Left kidney (tissue), 1 donor: ENCODE measurements at regions not wholly inside any gene's neighbourhood (a gene's known extent, or its start where the extent isn't known, plus 50 kb on each side); places are given as distances from the start of the nearest gene placed in this dataset.
"Not testable (repeated sequence)": the region's sequence is repeated elsewhere in the genome, so short reads cannot be mapped to it uniquely, and the experiment has no call there.

Experiments
- DNase-seq: peaks from one replicate; pipeline ENCODE4 v3.0.0-alpha.2; 2013

DNA sequence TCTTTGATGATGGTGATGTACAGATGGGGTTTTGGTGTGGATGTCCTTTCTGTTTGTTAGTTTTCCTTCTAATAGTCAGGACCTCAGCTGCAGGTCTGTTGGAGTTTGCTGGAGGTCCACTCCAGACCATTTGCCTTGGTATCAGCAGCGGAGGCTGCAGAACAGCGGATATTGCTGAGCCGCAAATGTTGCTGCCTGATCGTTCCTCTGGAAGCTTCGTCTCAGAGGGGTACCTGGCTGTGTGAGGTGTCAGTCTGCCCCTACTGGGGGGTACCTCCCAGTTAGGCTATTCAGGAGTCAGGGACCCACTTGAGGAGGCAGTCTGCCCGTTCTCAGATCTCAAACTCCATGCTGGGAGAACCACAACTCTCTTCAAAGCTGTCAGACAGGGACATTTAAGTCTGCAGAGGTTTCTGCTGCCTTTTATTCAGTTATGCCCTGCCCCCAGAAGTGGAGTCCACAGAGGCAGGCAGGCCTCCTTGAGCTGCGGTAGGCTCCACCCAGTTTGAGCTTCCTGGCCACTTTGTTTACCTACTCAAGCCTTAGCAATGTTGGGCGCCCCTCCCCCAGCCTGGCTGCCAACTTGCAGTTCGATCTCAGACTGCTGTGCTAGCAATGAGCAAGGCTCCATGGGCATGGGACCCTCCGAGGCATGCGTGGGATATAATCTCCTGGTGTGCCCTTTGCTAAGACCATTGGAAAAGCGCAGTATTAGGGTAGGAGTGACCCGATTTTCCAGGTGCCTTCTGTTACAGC, 264.5 kb downstream of the MATN1 start:
- not testable (repeated sequence) for DNase-seq

DNA sequence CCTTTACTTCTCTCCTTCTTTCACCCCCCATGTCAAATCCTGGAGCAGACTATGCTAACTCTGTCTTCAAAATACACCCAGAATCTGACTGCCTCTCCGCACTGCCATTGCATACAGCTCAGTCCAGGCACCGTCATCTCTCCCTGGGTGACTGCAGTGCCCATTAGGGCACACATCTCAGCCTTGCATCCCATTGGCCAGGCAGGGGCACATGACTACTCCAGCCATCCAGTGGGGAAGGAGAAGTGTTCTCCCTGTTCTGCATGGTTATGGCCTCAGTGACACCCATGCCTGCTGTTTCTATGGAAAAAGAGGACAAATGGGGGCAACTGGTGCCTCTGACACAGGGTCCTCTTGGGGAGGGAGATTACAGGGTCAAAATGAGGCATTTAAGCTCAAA, 270.5 kb downstream of the MATN1 start:
- DNase-seq, result no peak

DNA sequence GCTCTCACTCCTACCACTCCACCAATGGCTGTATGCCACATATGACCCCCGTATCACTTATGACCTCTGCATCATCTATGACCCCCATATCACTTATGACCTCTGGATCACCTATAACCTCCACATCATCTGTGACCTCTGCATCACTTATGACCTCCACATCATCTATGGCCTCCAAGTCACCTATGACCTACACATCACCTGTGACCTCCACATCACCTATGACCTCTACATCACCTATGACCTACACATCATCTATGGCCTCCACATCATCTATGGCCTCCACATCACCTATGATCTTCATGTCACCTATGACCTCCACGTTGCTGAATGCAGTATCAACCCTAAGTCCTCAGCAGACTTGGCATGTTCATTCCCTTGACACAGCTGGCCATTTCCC, 271.2 kb downstream of the MATN1 start:
- DNase-seq, result no peak

DNA sequence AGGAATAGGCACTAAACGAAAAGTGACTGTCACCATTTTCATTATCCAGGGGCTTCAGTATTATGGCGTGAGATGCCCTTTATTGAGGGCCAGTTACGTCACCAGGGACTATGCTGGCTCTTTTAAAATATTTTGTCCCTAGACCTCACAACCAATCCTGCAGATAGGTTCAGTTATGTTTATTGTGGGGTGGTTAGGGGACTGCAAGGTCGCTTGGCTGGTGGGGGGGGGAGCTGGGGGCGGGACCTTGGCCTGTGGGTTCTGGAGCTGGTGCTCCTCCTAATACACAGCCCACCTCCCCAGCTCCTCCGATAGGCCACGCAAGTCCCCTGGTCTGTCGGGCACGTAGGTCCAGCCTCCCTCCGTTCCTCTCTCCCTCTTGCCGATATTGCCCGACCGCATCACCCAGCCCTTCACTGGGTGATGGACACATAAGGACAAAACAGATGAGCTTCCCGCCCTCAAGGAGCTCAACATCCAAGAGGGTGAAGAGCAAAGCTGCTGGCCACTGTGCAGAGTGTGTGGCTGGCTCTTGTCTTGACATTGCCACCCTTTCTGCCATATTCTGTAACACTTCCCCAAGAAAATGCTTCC, 271.8 kb downstream of the MATN1 start:
- no peak for DNase-seq

DNA sequence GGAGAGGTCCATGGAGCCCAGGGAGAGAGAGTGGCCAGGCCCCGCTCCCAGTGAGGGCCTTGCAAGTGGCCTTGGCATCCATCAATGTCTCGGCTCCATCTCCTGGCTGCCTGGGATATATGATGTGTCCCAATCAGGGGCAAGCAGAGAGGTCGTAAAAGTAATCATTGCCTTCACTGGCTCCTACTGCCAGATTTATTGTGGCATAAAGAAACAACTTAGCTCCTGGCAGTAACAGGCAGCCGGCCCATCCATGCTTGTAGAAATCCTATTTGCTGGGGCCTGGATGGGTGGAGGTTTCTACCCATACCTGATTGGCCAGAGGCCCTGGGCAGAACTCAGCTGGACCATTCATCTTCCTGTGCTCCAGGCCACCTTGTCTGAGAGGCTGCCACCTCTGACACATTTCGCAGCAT, 272.6 kb downstream of the MATN1 start:
- DNase-seq, result no peak

DNA sequence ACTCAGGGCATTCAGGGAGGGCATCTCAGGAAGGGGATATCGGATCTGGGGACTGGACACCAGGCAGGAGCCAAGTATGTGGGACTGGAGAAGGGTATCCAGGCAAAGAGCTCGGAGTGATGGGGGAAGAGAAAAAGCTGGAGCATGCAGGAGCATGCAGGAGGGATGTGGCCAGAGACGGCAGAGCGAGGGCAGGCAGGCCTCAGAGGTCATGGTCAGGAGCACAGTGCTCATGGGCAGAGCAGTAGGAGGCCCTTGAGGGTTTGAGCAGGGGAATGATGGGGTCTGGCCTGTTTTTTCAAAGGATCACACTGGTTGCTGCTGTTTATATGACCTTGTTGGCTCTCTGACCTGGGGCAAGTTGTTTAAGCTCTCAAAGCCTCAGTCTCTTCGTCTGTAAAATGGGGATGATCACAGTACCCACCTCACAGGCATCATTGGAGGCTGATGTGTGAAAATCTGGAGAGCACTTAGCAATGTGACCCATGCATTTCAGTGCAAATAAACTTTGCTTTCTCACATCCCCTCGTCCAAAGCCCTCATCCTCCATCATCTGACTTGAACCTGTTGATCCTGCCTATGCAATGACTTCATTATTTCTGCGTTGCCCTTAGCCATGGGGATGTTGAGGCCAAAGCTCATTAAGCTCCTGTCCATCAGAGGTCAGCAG, 273.1 kb downstream of the MATN1 start:
- DNase-seq, result no peak

DNA sequence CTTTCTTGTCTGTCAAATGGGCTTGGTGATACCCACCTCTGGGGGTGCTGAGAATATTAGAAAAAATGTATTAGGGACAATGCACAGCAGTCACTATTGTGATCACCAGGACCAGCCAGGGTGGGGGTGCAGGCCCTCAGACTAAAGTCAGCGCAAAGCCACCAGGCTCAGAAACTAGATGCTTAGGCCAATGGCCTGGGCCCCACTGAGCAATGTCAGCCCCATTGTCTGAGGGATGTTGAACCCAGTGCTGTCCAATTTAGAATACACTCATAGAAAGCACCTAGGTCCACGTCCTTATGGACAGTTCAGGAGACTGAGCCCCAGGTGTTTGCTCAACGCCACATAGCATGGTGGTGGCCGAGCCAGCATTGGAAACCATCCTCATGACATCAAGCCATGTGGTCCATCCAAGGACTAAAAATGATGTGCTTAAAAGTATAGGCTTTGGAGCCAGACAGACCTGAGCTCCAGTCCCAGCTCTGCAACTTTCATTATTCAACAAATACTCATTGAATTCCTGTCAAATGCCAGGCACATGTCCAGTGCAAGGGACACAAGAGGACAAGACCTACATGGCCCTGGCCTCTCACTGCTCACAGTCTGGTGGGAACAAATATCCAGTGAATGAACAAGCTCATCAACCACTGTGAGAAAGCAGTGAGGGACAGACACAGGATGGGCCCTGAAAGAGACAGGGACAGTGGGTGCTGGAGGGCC, 273.8 kb downstream of the MATN1 start:
- no peak for DNase-seq

DNA sequence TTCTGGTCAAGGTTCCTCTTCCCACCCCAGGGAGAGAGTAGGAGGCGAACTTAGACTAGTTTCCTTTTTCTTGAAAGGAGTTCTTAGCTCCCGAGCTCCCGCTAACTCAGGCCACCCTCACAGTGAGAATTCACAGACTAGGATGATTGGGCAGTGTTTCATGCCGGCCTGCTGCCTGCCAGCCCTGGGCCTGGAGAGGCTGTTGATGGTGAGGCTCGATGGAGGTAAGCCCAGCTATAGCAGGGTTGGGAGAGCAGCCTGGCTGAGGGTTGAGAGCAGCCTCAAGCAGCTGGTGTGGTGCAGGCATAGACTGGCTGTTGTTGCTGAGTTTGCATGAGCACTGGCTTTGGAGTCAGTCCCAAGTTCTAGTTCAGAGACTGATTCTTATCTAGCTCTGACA, 274.4 kb downstream of the MATN1 start:
- DNase-seq, result no peak

DNA sequence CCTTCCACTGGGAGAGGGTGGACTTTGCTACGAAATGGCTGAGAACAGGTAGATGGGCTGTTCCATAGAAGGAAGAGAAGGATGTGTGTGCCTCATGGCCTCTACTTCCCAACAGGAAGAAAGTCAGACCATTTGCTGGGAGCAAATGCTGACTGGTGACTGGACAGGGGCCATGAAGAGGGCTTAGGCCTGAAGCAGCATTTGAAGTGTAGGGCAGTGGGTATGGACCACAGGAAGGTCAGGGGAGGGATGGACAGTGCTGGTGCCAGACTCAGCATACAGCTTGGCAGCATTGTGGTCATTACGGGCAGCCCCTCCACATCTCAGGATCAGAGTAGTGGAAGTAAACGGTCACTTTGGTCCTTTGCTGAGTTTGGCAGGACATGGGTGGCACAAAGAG, 275.7 kb downstream of the MATN1 start:
- no peak for DNase-seq

DNA sequence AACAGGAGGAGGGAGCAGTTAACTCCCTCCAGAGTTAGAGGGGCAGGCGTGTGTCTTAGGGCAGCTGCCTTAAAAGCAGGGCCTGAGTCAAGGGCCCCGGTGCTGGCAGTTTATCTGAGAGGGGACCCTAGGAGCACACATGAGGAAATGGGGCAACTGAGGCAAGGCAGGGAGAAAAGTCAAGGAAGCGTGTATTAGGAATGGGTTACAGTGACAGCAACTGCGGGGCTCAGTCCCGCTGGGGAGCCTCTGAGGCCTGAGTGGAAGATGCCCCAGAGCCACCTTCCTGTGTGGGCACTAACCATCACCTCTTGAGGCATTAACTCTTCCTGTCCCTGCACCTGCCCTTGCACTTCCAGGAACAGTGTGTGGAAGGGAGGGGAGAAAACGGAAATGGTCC, 276.3 kb downstream of the MATN1 start:
- DNase-seq, result no peak

DNA sequence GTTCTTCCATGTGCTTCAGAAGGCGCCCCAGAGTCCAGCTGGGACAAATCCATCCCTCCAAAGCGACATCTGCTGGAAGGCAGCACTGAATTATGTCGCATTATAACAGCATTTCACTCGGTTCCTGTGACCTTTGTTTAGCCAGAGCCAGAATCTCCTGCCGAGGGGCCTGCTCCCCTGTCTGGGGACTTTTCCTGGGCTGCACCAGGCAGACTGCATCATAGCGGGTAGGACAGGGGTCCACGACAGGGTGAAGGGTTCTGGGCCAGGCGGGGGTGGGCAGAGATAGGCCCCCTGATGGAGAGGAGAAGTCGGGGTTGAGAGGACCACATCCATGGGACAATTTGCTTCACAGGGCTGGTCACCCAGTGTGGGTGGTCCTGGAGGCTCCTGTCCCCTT, 276.9 kb downstream of the MATN1 start:
- DNase-seq, result no peak

DNA sequence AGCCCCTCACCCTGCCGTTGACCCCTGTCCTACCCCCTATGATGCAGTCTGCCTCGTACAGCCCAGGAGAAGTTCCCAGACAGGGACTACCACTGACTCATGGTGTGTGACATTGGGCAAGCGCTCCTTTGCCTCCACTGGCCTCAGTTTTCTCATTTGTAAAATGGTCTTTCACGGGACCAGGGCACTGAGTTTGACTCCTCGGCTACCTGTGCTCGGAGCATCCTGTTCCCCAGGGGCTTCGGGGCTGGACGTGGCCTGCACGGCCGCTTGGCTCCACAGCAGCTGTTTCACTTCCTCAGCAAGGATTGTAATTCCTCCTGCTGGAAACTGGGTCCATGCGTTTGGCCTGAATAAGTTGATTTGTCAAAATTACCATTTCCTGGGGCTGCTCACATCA, 277.3 kb downstream of the MATN1 start:
- no peak for DNase-seq

DNA sequence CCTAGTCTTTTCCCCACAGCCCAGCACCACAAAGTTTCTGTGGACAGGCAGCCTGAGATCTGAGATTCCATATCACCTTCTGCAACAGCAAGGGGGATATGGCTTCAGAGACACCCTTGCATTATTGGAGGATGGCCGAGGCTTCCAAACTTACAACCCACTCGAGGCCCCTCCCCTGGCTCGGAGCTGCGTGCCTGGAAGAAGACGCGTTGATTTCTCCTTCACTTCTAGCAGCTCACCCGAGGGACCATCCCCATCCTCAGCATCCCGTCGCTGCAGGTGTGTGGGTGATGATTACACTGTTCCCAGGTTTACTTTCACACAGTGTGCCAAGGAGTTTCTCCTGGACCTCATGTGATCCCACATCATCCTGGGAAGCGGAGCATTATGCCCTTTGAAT, 277.9 kb downstream of the MATN1 start:
- no peak for DNase-seq

DNA sequence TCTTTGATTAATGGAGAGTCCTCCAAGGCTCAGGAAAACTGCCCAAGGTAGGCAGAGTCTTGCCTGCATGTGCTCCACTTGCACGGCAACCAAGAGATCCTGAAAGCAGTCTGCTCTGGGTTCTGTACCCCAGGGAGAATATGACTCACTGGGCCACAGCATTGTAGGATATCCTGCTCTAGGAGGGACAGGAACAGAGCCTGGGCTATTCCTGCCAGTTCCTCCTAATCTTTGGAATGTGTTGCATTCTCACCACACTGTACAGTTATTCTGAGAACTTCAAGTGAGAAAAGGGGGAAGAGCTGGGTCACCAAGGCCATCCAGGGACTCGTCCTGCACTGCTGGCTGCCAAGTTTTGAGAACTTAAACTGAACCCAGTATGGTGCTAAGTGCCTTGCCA, 278.5 kb downstream of the MATN1 start:
- DNase-seq, result no peak

DNA sequence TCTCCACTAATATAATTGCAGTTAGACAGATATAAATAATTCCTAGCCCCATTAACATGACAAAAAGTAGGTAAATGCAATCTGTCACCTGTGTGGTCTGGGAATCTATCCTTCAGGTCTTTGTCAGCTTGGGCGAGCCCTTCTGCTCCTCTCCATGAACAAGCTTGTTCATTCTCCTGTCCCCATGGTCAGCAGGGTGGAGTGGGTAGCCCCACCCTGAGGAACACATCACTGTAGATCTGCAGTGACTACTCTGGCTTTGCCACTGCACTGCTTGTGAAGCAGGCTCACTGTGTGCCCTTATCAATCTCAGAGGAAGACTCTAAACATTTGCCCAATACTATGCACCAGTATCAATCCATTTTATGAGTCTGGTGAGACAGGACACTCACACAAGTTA, 279.0 kb downstream of the MATN1 start:
- no peak for DNase-seq

DNA sequence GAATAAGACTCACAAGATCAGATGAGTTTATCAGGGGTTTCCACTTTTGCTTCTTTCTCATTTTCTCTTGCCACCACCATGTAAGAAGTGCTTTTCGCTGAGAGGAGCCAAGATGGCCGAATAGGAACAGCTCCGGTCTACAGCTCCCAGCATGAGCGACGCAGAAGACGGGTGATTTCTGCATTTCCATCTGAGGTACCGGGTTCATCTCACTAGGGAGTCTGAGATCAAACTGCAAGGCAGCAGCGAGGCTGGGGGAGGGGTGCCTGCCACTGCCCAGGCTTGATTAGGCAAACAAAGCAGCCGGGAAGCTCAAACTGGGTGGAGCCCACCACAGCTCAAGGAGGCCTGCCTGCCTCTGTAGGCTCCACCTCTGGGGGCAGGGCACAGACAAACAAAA, 285.1 kb downstream of the MATN1 start:
- DNase-seq, result not testable (repeated sequence)

DNA sequence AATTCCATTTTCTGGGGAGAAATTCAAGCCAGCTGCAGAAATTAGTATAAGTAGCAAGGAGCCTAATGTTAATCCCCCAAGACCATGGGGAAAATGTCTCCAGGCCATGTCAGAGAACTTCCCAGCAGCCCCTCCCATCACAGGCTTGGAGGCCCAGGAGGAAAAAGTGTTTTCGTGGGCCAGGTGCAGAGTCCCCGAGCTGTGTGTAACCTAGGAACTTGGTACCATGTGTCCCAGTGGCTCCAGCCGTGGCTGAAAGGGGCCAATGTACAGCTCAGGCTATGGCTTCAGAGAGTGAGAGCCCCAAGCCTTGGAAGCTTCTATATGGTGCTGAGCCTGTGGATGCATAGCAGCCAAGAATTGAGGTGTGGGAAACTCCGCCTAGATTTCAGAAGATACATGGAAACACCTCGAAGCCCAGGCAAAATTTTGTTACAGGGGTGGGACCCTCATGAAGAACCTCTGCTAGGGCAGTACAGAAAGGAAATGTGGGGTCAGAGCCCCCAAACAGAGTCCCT, 286.3 kb downstream of the MATN1 start:
- no peak for DNase-seq

DNA sequence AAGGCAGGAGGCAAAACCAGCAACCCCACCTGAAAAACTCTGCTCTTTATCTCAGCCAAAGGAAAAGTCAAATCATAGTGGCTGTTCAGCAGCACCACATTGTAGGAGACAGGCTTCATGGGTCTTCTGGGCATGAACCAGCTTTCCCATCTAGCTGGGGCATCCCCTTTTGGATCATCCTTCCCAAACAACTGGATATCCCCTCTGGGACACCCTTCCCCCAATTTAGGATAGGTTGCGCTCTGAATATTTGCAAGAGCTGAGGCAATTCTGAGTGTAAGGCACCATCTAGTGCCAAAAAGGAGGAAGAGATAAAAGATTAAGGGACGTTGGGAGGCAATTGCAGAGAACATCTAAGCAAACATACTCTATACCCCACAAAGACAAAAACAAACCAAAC, 295.8 kb downstream of the MATN1 start:
- DNase-seq, result no peak

DNA sequence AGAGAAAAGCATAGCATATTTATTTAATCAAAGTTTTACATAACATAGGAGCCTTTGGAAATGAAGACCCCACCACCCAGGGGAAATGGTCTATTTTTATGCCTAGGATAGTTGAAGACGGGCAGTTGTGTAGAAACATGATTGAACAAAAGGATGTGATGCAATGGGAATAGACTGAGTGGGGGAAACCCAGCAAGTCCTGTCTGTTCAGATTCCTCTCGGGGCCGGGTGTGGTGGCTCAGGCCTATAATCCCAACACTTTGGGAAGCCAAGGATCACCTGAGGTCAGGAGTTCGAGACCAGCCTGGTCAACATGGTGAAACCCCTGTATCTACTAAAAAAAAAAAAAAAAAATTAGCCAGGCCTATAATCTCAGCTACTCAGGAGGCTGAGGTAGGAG, 298.3 kb downstream of the MATN1 start:
- no peak for DNase-seq

DNA sequence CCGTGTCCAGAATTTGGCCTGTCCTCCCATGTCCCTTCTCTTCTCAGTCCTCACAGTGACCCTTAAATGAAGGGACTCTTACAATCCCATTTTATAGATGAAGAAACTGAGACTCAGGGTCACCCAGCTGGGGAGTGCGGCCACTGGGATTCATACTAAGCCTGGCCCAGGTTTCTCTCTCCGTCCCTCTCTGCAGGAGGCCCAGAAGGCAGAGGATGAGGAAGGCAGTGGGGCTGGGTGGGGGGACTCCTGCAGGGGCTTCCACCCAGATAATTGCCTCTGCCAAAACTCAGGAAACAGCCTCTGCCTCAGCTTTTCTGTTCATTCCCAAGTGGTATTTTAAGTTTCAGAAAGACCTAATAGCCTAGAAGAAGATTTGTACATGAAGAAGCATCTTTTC, 299.8 kb downstream of the MATN1 start:
- no peak for DNase-seq

DNA sequence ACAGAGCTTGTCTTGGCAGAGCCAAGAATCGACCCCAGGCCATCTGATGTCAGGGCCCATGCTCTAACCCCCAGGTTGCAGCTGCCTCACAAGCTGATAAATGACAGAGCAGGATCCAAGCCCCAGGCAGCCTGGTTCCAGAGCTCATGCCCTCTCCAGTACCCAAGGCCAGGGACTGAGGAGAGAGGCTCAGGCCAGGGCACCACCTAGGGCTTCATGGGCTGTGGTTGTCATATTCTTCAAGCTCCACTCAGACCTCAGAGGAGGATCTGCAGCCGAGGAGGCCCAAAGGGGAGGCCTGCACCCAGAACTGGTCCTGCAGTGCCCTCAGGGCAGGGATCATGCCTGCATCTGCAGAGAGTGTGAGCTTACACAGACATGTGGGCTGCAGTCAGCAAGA, 301.1 kb downstream of the MATN1 start:
- DNase-seq, result no peak

DNA sequence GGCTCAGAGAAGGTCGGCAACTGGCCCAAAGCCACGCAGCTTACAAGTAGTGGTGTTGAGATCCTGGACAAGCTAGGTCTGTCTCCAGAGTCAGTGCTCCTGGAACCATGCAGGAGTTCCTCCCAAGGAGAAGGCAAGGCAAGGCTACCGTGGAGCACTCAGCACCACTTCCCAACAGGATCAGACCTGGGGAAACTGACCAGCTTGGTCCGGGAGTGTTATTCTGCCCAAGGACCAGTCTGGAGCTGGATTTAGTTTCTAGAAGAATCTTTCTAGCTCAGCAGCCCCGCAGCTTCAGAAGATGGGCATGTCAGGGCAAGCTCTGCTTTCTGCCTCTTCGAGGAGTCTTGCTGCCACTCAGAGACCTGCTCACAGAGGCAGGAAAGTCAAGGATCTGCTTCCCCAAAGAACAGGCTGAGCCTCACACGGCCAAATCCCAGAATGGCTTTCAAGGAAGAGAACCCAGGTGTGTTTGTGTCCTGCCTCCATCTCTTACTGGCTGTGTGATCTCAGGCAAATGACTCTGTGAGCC, 302.8 kb downstream of the MATN1 start:
- no peak for DNase-seq

DNA sequence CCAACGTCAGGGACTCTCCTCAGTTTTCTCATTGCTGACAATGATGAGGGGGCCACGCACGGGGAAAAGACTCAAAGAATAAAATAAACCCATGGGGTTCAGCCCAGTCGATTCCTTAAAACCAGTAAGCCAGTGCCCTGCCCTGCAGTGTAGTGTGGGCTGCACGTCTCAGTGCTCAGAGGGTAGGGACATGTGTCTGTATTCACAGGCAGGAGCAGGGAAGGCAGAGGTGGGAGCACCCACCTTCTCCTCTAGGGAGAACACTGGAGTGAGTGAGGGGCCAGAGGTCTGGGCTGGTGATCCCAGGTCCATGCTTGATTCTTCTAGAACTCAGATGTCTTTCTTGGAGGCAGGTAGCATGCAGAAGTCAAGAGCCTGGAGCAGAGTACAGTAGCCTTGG, 303.6 kb downstream of the MATN1 start:
- no peak for DNase-seq
